OCI-LY1 (cell line): ENCODE measurements at regions not wholly inside any gene's neighbourhood (a gene's known extent, or its start where the extent isn't known, plus 50 kb on each side); places are given as distances from the start of the nearest gene placed in this dataset.

Experiments used
- EZH2 ChIP-seq: fragments of 200-600 bp; sonication (generic), shearing (Covaris generic); IDR thresholded peaks from 2 replicates; pipeline ENCODE4 v1.8.0; 2017; ENCODE audit warnings: borderline replicate concordance, mixed run types, mild to moderate bottlenecking, antibody characterized with exemption, low read length, moderate library complexity, mixed read lengths
- TF ChIP-seq, protein P1 (sequence below): fragments of 200-600 bp; sonication (generic), shearing (Covaris generic); IDR thresholded peaks from 2 replicates; pipeline ENCODE4 v1.5.1; 2017; ENCODE audit warnings: mild to moderate bottlenecking, antibody characterized with exemption, low read length, moderate library complexity, mixed read lengths

DNA sequence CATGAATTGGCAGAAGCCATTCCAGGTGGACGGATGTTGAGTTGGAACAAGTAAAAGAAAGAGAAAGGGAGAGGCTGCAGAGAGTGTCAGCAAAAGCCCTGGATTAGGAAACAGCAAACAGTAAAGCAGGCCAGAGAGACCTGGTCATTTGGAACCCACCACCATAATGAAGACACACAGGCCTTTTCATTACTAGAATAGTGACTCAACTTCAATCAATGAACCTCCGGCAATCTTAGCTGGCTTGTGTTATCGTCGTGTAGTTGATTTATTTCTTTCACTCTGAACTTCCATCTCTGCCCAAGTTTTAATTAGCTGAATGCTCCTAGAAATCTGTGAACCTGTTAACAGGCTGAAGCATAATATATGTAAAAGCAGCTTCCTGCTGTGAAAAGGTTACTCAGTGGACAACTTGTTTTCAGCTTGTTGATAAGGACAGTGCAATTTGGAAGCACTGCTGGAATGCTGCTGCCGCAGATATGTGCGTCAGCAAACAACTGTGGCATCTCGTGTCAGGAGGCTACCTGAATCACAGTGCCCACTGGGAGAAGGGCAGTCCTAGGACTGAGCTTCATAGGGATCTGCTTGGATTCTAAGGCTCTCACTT, 68.8 kb downstream of the SPANXN4 start:
- TF ChIP-seq, protein P1, sequence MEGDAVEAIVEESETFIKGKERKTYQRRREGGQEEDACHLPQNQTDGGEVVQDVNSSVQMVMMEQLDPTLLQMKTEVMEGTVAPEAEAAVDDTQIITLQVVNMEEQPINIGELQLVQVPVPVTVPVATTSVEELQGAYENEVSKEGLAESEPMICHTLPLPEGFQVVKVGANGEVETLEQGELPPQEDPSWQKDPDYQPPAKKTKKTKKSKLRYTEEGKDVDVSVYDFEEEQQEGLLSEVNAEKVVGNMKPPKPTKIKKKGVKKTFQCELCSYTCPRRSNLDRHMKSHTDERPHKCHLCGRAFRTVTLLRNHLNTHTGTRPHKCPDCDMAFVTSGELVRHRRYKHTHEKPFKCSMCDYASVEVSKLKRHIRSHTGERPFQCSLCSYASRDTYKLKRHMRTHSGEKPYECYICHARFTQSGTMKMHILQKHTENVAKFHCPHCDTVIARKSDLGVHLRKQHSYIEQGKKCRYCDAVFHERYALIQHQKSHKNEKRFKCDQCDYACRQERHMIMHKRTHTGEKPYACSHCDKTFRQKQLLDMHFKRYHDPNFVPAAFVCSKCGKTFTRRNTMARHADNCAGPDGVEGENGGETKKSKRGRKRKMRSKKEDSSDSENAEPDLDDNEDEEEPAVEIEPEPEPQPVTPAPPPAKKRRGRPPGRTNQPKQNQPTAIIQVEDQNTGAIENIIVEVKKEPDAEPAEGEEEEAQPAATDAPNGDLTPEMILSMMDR = no peak
- no peak for TF ChIP-seq EZH2
